IMR-90 (cell line): ENCODE measurements at regions not wholly inside any gene's neighbourhood (a gene's known extent, or its start where the extent isn't known, plus 50 kb on each side); places are given as distances from the start of the nearest gene placed in this dataset.

Source experiments
- ATAC-seq: fragments of 200-7000 bp; cut with Tn5 transposase; 2 replicates; pipeline ENCODE4 v1.9.1; 2020; ENCODE audit warnings: low read depth, mild to moderate bottlenecking, moderate library complexity
- BruUV-seq: library from RNA; stranded (reverse); fragments of 400-500 nt; replicated peaks from 2 replicates; lab custom pipeline; 2021; lab: Mats Ljungman, UMichigan
- CTCF ChIA-PET: fragments of 300-600 bp; formaldehyde crosslinking; extraction: SDS; loops from one replicate; lab custom pipeline; 2021; ENCODE audit warnings: antibody characterized with exemption; lab: Yijun Ruan, JAX
- POLR2A ChIA-PET: fragments of 300-600 bp; sonication (Branson Sonifier 250); formaldehyde crosslinking; loops from one replicate; lab custom pipeline; 2022; ENCODE audit warnings: antibody characterized with exemption; ENCODE audit not compliant: unreplicated experiment; lab: Charles Lee
- DNase-seq: peaks from one replicate; pipeline ENCODE4 v3.0.0; 2013
- H2AFZ ChIP-seq: replicated peaks from 2 replicates; pipeline ENCODE3; 2013; ENCODE audit warnings: low read length, mild to moderate bottlenecking; ENCODE audit not compliant: poor library complexity
- H2AK5ac ChIP-seq: 2 replicates; pipeline ENCODE4 v1.6.1; 2013; ENCODE audit warnings: low read depth, low read length, inconsistent platforms
- H2AK9ac ChIP-seq: replicated peaks from 2 replicates; pipeline ENCODE3; 2013; ENCODE audit warnings: mild to moderate bottlenecking, low read depth, low read length, moderate library complexity; ENCODE audit not compliant: poor library complexity
- H2BK120ac ChIP-seq: 2 replicates; pipeline ENCODE4 v1.6.1; 2013; ENCODE audit warnings: low read depth, low read length, inconsistent platforms
- H2BK15ac ChIP-seq: 3 replicates; pipeline ENCODE4 v1.6.1; 2013; ENCODE audit warnings: low read depth, low read length, inconsistent platforms
- H2BK20ac ChIP-seq: 2 replicates; pipeline ENCODE4 v1.6.1; 2013; ENCODE audit warnings: low read depth, mild to moderate bottlenecking, inconsistent platforms, low read length, moderate library complexity
- H2BK5ac ChIP-seq: 2 replicates; pipeline ENCODE4 v1.6.1; 2013; ENCODE audit warnings: mild to moderate bottlenecking, low read depth, low read length, inconsistent platforms; ENCODE audit not compliant: poor library complexity, severe bottlenecking
- H3K14ac ChIP-seq: replicated peaks from 2 replicates; pipeline ENCODE4 v1.6.1; 2013; ENCODE audit warnings: low read depth, low read length, inconsistent platforms
- H3K18ac ChIP-seq: 2 replicates; pipeline ENCODE4 v1.6.1; 2013; ENCODE audit warnings: low read depth, low read length, control low read depth
- H3K23ac ChIP-seq: 2 replicates; pipeline ENCODE4 v1.6.1; 2013; ENCODE audit warnings: low read depth, low read length, inconsistent platforms
- H3K27ac ChIP-seq: 2 replicates; pipeline ENCODE4 v1.5.1; 2013; ENCODE audit warnings: mild to moderate bottlenecking, control low read depth, low read length; ENCODE audit not compliant: insufficient read depth
- H3K27me3 ChIP-seq: 2 replicates; pipeline ENCODE4 v1.6.1; 2013; ENCODE audit warnings: low read length; ENCODE audit not compliant: control insufficient read depth, insufficient read depth
- H3K36me3 ChIP-seq: 2 replicates; pipeline ENCODE4 v1.6.1; 2013; ENCODE audit warnings: low read length, mixed read lengths; ENCODE audit not compliant: control insufficient read depth, insufficient read depth
- H3K4ac ChIP-seq: 2 replicates; pipeline ENCODE4 v1.6.1; 2013; ENCODE audit warnings: low read depth, low read length, inconsistent platforms
- H3K4me1 ChIP-seq: 2 replicates; pipeline ENCODE4 v1.6.1; 2013; ENCODE audit warnings: low read length, mixed read lengths; ENCODE audit not compliant: control insufficient read depth, insufficient read depth
- H3K4me2 ChIP-seq: 2 replicates; pipeline ENCODE4 v1.6.1; 2013; ENCODE audit warnings: low read depth, mild to moderate bottlenecking, control low read depth, low read length, moderate library complexity
- H3K4me3 ChIP-seq: 2 replicates; pipeline ENCODE4 v1.5.1; 2013; ENCODE audit warnings: low read depth, mild to moderate bottlenecking, control low read depth, low read length, moderate library complexity; ENCODE audit not compliant: insufficient read depth
- H3K56ac ChIP-seq: 2 replicates; pipeline ENCODE4 v1.6.1; 2013; ENCODE audit warnings: low read length, inconsistent platforms; ENCODE audit not compliant: insufficient read depth; ENCODE audit errors: extremely low read depth
- H3K79me1 ChIP-seq, 2 experiments: 2 replicates each; pipeline ENCODE4 v1.6.1; 2013; ENCODE audit warnings: low read length in 2 of 2, inconsistent platforms in 1 of 2, low read depth in 1 of 2
- H3K9ac ChIP-seq: 2 replicates; pipeline ENCODE4 v1.6.1; 2013; ENCODE audit warnings: low read depth, low read length, control low read depth
- H3K9me1 ChIP-seq: 2 replicates; pipeline ENCODE4 v1.6.1; 2013; ENCODE audit warnings: low read length, inconsistent platforms; ENCODE audit not compliant: insufficient read depth
- H3K9me3 ChIP-seq: 2 replicates; pipeline ENCODE4 v1.6.1; 2013; ENCODE audit warnings: low read length; ENCODE audit not compliant: control insufficient read depth, insufficient read depth
- H4K20me1 ChIP-seq: 2 replicates; pipeline ENCODE4 v1.6.1; 2013; ENCODE audit warnings: low read length, inconsistent platforms; ENCODE audit not compliant: insufficient read depth
- H4K5ac ChIP-seq: 2 replicates; pipeline ENCODE4 v1.6.1; 2013; ENCODE audit warnings: mild to moderate bottlenecking, low read depth, low read length, control low read depth
- H4K8ac ChIP-seq, 2 experiments: 2 replicates each; pipeline ENCODE4 v1.6.1; 2013; ENCODE audit warnings: low read depth in 2 of 2, low read length in 2 of 2, control low read depth in 1 of 2, inconsistent platforms in 1 of 2
- H4K91ac ChIP-seq: 2 replicates; pipeline ENCODE4 v1.6.1; 2013; ENCODE audit warnings: low read depth, low read length, inconsistent platforms; ENCODE audit not compliant: insufficient read depth
- BHLHE40 ChIP-seq: fragments of 150-350 bp; IDR thresholded peaks from 2 replicates; pipeline ENCODE4 v1.6.1; 2016; ENCODE audit warnings: mild to moderate bottlenecking, low read depth, low read length
- CEBPB ChIP-seq: IDR thresholded peaks from 2 replicates; pipeline ENCODE4 v1.6.1; 2012; ENCODE audit warnings: low read depth, low read length, improper control_type of control experiment
- CHD1 ChIP-seq: IDR thresholded peaks from 2 replicates; pipeline ENCODE4 v1.6.1; 2012; ENCODE audit warnings: low read depth, low read length, improper control_type of control experiment
- FOS ChIP-seq: fragments of 150-350 bp; IDR thresholded peaks from 2 replicates; pipeline ENCODE4 v1.6.1; 2016; ENCODE audit warnings: low read depth, low read length
- MAFK ChIP-seq: IDR thresholded peaks from 2 replicates; pipeline ENCODE4 v1.6.1; 2012; ENCODE audit warnings: low read depth, low read length, improper control_type of control experiment
- MAZ ChIP-seq: IDR thresholded peaks from 2 replicates; pipeline ENCODE4 v1.6.1; 2012; ENCODE audit warnings: low read depth, mild to moderate bottlenecking, low read length, improper control_type of control experiment, moderate library complexity, borderline replicate concordance
- MXI1 ChIP-seq: IDR thresholded peaks from 2 replicates; pipeline ENCODE4 v1.6.1; 2012; ENCODE audit warnings: low read depth, mild to moderate bottlenecking, low read length, moderate library complexity, borderline replicate concordance
- NFE2L2 ChIP-seq: fragments of 150-350 bp; IDR thresholded peaks from 2 replicates; pipeline ENCODE4 v1.6.1; 2016; ENCODE audit warnings: low read depth, mild to moderate bottlenecking, low read length
- RAD21 ChIP-seq: IDR thresholded peaks from 2 replicates; pipeline ENCODE4 v1.6.1; 2012; ENCODE audit warnings: low read length, improper control_type of control experiment
- RFX5 ChIP-seq: IDR thresholded peaks from 2 replicates; pipeline ENCODE4 v1.8.0; 2012; ENCODE audit warnings: low read depth, mild to moderate bottlenecking, low read length, moderate library complexity
- SMC3 ChIP-seq: fragments of 150-350 bp; IDR thresholded peaks from 2 replicates; pipeline ENCODE4 v1.6.1; 2016; ENCODE audit warnings: low read depth, mild to moderate bottlenecking, antibody characterized with exemption, low read length, moderate library complexity
- WGBS, 2 experiments: methylation state at CpG; one replicate each; pipeline versions ENCODE4 v1.1.5 to v1.1.7; 2013; ENCODE audit warnings: missing lambda C conversion rate in 2 of 2; ENCODE audit not compliant: insufficient read length in 1 of 2; ENCODE audit errors: extremely low coverage in 2 of 2; 5-methylcytosine and 5-hydroxymethylcytosine counted together
- dilution Hi-C: fragments of 300-500 bp; cut with HindIII; formaldehyde crosslinking; loops from one replicate; pipeline ENCODE4 v1.14.3; 2018; ENCODE audit warnings: low sequenced_read_pairs; ENCODE audit not compliant: unreplicated experiment
- in situ Hi-C: fragments of 300-500 bp; cut with MboI; formaldehyde crosslinking; loops from 3 replicates; pipeline ENCODE4 v1.14.3; 2019; ENCODE audit warnings: low sequenced_read_pairs, inconsistent platforms, mixed read lengths
- intact Hi-C: fragments of 100-400 bp; cut with micrococcal nuclease; formaldehyde crosslinking; loops from 2 replicates; pipeline ENCODE4 v1.10.0; 2022
- TF ChIP-seq, protein P1 (sequence below): conservative IDR thresholded peaks from 2 replicates; pipeline ENCODE4 v1.5.1; 2012; ENCODE audit warnings: mild to moderate bottlenecking, low read depth, low read length, improper control_type of control experiment
- TF ChIP-seq, protein P2 (sequence below): fragments of 150-350 bp; IDR thresholded peaks from 2 replicates; pipeline ENCODE4 v1.6.1; 2016; ENCODE audit warnings: low read depth, mild to moderate bottlenecking, low read length, moderate library complexity, borderline replicate concordance

DNA sequence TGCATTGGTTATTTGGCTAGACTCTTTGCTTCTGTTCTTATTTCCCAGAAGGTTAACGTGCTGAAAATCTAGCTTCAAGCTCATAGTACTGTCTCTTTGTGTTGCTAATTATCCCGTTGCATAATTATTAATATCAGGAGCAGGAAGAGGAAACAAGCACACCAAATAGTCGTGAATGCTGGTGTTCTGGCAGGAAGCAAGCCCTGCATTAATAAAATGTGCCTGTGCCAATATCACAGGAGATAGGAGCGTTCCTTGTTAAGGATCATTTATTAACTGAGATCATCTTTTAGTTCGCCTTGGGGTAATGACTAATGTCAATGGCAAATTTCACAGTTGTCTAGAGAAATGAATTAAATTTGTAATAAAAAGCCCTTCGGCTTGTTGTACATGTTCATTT, 893.0 kb upstream of the POU3F3 start:
- no peak overlapping the region for H4K8ac ChIP-seq
- intact Hi-C loops (no loop called here), dilution Hi-C loops (no loop called here), in situ Hi-C loops (no loop called here)
- ATAC-seq (no peak), DNase-seq (no peak)
- WGBS, 2 experiments: no CpG with 5 or more reads among the region's 6 CpGs
- no peak overlapping the region for H3K14ac ChIP-seq
- H3K4me3 ChIP-seq: no peak overlapping the region
- no peaks in the 10 kb centered on the region for H3K79me1 ChIP-seq
- no peak overlapping the region for H2BK20ac ChIP-seq
- no peaks in the 10 kb centered on the region for H3K9me1 ChIP-seq
- H2BK120ac ChIP-seq: no peak overlapping the region
- no peak overlapping the region for H2BK5ac ChIP-seq
- H3K36me3 ChIP-seq: no peaks in the 10 kb centered on the region
- H3K27ac ChIP-seq: no peak overlapping the region
- H3K4me1 ChIP-seq: no peaks in the 10 kb centered on the region
- no peak overlapping the region for H2BK15ac ChIP-seq
- BruUV-seq: no TSS peak
- TF ChIP-seq, protein P1, sequence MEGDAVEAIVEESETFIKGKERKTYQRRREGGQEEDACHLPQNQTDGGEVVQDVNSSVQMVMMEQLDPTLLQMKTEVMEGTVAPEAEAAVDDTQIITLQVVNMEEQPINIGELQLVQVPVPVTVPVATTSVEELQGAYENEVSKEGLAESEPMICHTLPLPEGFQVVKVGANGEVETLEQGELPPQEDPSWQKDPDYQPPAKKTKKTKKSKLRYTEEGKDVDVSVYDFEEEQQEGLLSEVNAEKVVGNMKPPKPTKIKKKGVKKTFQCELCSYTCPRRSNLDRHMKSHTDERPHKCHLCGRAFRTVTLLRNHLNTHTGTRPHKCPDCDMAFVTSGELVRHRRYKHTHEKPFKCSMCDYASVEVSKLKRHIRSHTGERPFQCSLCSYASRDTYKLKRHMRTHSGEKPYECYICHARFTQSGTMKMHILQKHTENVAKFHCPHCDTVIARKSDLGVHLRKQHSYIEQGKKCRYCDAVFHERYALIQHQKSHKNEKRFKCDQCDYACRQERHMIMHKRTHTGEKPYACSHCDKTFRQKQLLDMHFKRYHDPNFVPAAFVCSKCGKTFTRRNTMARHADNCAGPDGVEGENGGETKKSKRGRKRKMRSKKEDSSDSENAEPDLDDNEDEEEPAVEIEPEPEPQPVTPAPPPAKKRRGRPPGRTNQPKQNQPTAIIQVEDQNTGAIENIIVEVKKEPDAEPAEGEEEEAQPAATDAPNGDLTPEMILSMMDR: no peak
- no peak for TF ChIP-seq CHD1
- no peak for TF ChIP-seq RFX5
- no peak for TF ChIP-seq FOS
- TF ChIP-seq MXI1: no peak
- TF ChIP-seq NFE2L2: no peak
- TF ChIP-seq MAFK: no peak
- no peak for TF ChIP-seq MAZ
- no peak for TF ChIP-seq CEBPB
- TF ChIP-seq, protein P2, sequence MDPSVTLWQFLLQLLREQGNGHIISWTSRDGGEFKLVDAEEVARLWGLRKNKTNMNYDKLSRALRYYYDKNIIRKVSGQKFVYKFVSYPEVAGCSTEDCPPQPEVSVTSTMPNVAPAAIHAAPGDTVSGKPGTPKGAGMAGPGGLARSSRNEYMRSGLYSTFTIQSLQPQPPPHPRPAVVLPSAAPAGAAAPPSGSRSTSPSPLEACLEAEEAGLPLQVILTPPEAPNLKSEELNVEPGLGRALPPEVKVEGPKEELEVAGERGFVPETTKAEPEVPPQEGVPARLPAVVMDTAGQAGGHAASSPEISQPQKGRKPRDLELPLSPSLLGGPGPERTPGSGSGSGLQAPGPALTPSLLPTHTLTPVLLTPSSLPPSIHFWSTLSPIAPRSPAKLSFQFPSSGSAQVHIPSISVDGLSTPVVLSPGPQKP: no peak
- TF ChIP-seq RAD21: no peak
- no peak for TF ChIP-seq BHLHE40
- no peak for TF ChIP-seq SMC3
- no peaks in the 10 kb centered on the region for H3K27me3 ChIP-seq
- POLR2A ChIA-PET: no interaction called here
- H3K4me2 ChIP-seq: no peak overlapping the region
- H2AK5ac ChIP-seq: no peak overlapping the region
- no peak overlapping the region for H3K56ac ChIP-seq
- H3K18ac ChIP-seq: no peak overlapping the region
- no peak overlapping the region for H3K23ac ChIP-seq
- no peak overlapping the region for H3K4ac ChIP-seq
- H3K9me3 ChIP-seq: peaks cover 12% of the 10 kb centered on the region
- H4K5ac ChIP-seq: no peak overlapping the region
- no peak overlapping the region for H2AFZ ChIP-seq
- no peaks in the 10 kb centered on the region for H4K20me1 ChIP-seq
- no peak overlapping the region for H2AK9ac ChIP-seq
- H4K91ac ChIP-seq: no peak overlapping the region
- H3K9ac ChIP-seq: no peak overlapping the region
- CTCF ChIA-PET: no interaction called here
